BE2C (cell line): ENCODE measurements at regions not wholly inside any gene's neighbourhood (a gene's known extent, or its start where the extent isn't known, plus 50 kb on each side); places are given as distances from the start of the nearest gene placed in this dataset.

Experiments used
- DNase-seq: peaks from one replicate; pipeline ENCODE4 v3.0.0-alpha.2; 2020
- H3K27me3 ChIP-seq: fragments of 250-450 bp; sonication (Bioruptor Pico); 2 replicates; pipeline ENCODE4 v1.5.1; 2020; ENCODE audit warnings: mild to moderate bottlenecking
- H3K36me3 ChIP-seq: fragments of 250-450 bp; sonication (Bioruptor Pico); 2 replicates; pipeline ENCODE4 v1.5.1; 2020; ENCODE audit warnings: mild to moderate bottlenecking
- H3K4me1 ChIP-seq: fragments of 250-450 bp; sonication (Bioruptor Pico); 2 replicates; pipeline ENCODE4 v1.5.1; 2020
- H3K4me3 ChIP-seq: 2 replicates; pipeline ENCODE4 v1.5.1; 2011; ENCODE audit warnings: low read depth, low read length
- H3K9me3 ChIP-seq: fragments of 250-450 bp; sonication (Bioruptor Pico); 2 replicates; pipeline ENCODE4 v1.5.1; 2020
- CTCF ChIP-seq: IDR thresholded peaks from 2 replicates; pipeline ENCODE4 v1.5.1; 2012; ENCODE audit warnings: mild to moderate bottlenecking, low read depth, low read length

GRCh38 chr5:93300309-93300923 is 280.6 kb downstream of the NR2F1-AS1 start:
- H3K36me3 ChIP-seq, result no peaks in the 10 kb centered on the region
- no peaks in the 10 kb centered on the region for H3K9me3 ChIP-seq
- H3K4me1 ChIP-seq, result peaks cover 5% of the 10 kb centered on the region
- H3K27me3 ChIP-seq, result no peaks in the 10 kb centered on the region
- no peak overlapping the region for H3K4me3 ChIP-seq
- TF ChIP-seq CTCF, result no peak
- no peak for DNase-seq

- DNase-seq, result no peak
- H3K36me3 ChIP-seq, result no peaks in the 10 kb centered on the region
- H3K27me3 ChIP-seq, result no peaks in the 10 kb centered on the region
- TF ChIP-seq CTCF, result no peak
- peaks cover 5% of the 10 kb centered on the region for H3K4me1 ChIP-seq
- no peak overlapping the region for H3K4me3 ChIP-seq
- H3K9me3 ChIP-seq, result no peaks in the 10 kb centered on the region
Measured at GRCh38 chr5:93299681-93300308, 281.2 kb downstream of the NR2F1-AS1 start.

- DNase-seq, result no peak
- Histone ChIP-seq H3K36me3 (no peaks in the 10 kb centered on the region), H3K4me1 (no peaks in the 10 kb centered on the region; the same call in 1 of the 2 replicates), H3K4me3 (no peak overlapping the region), H3K9me3 (no peaks in the 10 kb centered on the region), H3K27me3 (no peaks in the 10 kb centered on the region)
- TF ChIP-seq CTCF, result no peak
Measured at GRCh38 chr5:93297116-93297515, 283.9 kb downstream of the NR2F1-AS1 start.

GRCh38 chr5:93296338-93296737 is 284.7 kb downstream of the NR2F1-AS1 start:
- no peaks in the 10 kb centered on the region; the same call in 1 of the 2 replicates for H3K4me1 ChIP-seq
- H3K9me3 ChIP-seq, result no peaks in the 10 kb centered on the region
- no peak overlapping the region for H3K4me3 ChIP-seq
- no peak for DNase-seq
- no peak for TF ChIP-seq CTCF
- H3K36me3 ChIP-seq, result no peaks in the 10 kb centered on the region
- H3K27me3 ChIP-seq, result no peaks in the 10 kb centered on the region

- no peaks in the 10 kb centered on the region; the same call in 1 of the 2 replicates for H3K4me1 ChIP-seq
- no peak for DNase-seq
- H3K27me3 ChIP-seq, result no peaks in the 10 kb centered on the region
- no peak overlapping the region for H3K4me3 ChIP-seq
- H3K9me3 ChIP-seq, result no peaks in the 10 kb centered on the region
- TF ChIP-seq CTCF, result no peak
- H3K36me3 ChIP-seq, result no peaks in the 10 kb centered on the region
Measured at GRCh38 chr5:93294996-93295395, 286.0 kb downstream of the NR2F1-AS1 start.

GRCh38 chr5:93294199-93294598 is 286.8 kb downstream of the NR2F1-AS1 start:
- Histone ChIP-seq H3K9me3 (no peaks in the 10 kb centered on the region), H3K4me1 (no peaks in the 10 kb centered on the region), H3K36me3 (no peaks in the 10 kb centered on the region), H3K27me3 (no peaks in the 10 kb centered on the region), H3K4me3 (no peak overlapping the region)
- TF ChIP-seq CTCF, result no peak
- DNase-seq, result no peak
